Stomach (tissue), 4 donors: ENCODE measurements at regions not wholly inside any gene's neighbourhood (a gene's known extent, or its start where the extent isn't known, plus 50 kb on each side); places are given as distances from the start of the nearest gene placed in this dataset.

Experiments
- CTCF ChIP-seq, 7 experiments: fragments of 450-650 bp in 4 of 7; fragments of 200-600 bp in 3 of 7; sonication (generic) in 3 of 7; IDR thresholded peaks; one replicate each; pipeline ENCODE4 v1.5.1; 2016 to 2019; ENCODE audit warnings: antibody characterized with exemption in 7 of 7, control low read depth in 2 of 7, mild to moderate bottlenecking in 1 of 7
- EP300 ChIP-seq: sonication (generic); formaldehyde crosslinking; IDR thresholded peaks from one replicate; pipeline ENCODE4 v1.6.1; 2017; ENCODE audit warnings: antibody characterized with exemption
- POLR2A ChIP-seq, 4 donors: fragments of 450-650 bp; IDR thresholded peaks; one replicate each; pipeline ENCODE4 v1.6.1; 2016; ENCODE audit warnings: antibody characterized with exemption in 4 of 4, control low read depth in 2 of 4, mild to moderate bottlenecking in 1 of 4, moderate library complexity in 1 of 4
- POLR2AphosphoS5 ChIP-seq, 3 donors: sonication (generic); formaldehyde crosslinking; IDR thresholded peaks; one replicate each; pipeline ENCODE4 v1.6.1; 2016; ENCODE audit warnings: antibody characterized with exemption in 3 of 3

DNA sequence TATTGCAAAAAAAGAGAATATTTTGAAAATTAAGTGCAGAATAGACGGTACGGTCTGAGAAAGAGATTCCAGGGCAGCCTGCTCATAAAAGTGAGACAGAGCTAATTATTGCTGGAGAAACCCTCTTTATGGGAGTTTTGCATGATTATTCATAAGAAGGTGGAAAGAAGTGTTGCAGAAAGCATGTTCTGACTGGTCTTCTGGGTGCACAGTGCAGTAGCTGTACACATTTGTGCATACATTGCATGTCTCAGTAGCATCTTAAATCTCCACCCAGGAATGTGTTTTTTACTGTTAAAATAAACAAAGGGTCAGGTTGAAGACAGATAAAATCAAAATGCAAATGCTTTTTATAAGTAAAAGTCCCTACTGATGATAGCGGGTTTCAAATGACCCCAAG lies 1813.6 kb upstream of the DEFB115 start:
- no peak for TF ChIP-seq CTCF (IDR thresholded peaks at IDR 0.05)
- no peak for TF ChIP-seq EP300
- no peak for TF ChIP-seq POLR2AphosphoS5 (IDR thresholded peaks at IDR 0.05)
- no peak for TF ChIP-seq POLR2A (IDR thresholded peaks at IDR 0.05)
